ENCODE measurements at regions not wholly inside any gene's neighbourhood (a gene's known extent, or its start where the extent isn't known, plus 50 kb on each side); places are given as distances from the start of the nearest gene placed in this dataset.

GRCh38 chr1:213586587-213586972 lies 401.2 kb upstream of the PROX1 start:
- in situ Hi-C loops (cut with MboI; ENCODE audit: low sequenced_read_pairs) (no loop called here), intact Hi-C loops (cut with micrococcal nuclease) (no loop called here), dilution Hi-C loops (cut with HindIII; ENCODE audit: low sequenced_read_pairs, unreplicated experiment) (no loop called here)
- DNase-seq (no peak), ATAC-seq (ENCODE audit: low read depth) (no peak)
- no TSS peak for BruUV-seq (replicated peaks)
- H3K4me3 ChIP-seq (ENCODE audit: insufficient read depth, low read depth, low read length), result no peak overlapping the region
- H3K56ac ChIP-seq (ENCODE audit: extremely low read depth, insufficient read depth, low read length), result no peak overlapping the region
- no peak overlapping the region for H3K14ac ChIP-seq (replicated peaks; ENCODE audit: low read depth, low read length)
- H3K18ac ChIP-seq (ENCODE audit: low read depth, low read length), result no peak overlapping the region
- POLR2A ChIA-PET (ENCODE audit: unreplicated experiment), result no interaction called here
- H2AFZ ChIP-seq (replicated peaks; ENCODE audit: low read length, poor library complexity), result no peak overlapping the region
- CTCF ChIA-PET, result no interaction called here
- no peak overlapping the region for H2BK5ac ChIP-seq (ENCODE audit: low read depth, low read length, poor library complexity, severe bottlenecking)
- no peak overlapping the region for H4K91ac ChIP-seq (ENCODE audit: insufficient read depth, low read depth, low read length)
- H4K20me1 ChIP-seq (ENCODE audit: insufficient read depth, low read length), result no peaks in the 10 kb centered on the region
- no peak overlapping the region for H2BK20ac ChIP-seq (ENCODE audit: low read depth, low read length)
- H3K9ac ChIP-seq (ENCODE audit: low read depth, low read length), result no peak overlapping the region
- H2AK9ac ChIP-seq (replicated peaks; ENCODE audit: low read depth, low read length, poor library complexity), result no peak overlapping the region
- TF ChIP-seq NFE2L2 (IDR thresholded peaks at IDR 0.05; ENCODE audit: low read depth, low read length), result no peak
- TF ChIP-seq MAFK (IDR thresholded peaks at IDR 0.05; ENCODE audit: low read depth, low read length), result no peak
- no peak for TF ChIP-seq FOS (IDR thresholded peaks at IDR 0.05; ENCODE audit: low read depth, low read length)
- TF ChIP-seq BHLHE40 (IDR thresholded peaks at IDR 0.05; ENCODE audit: low read depth, low read length), result no peak
- no peak for TF ChIP-seq MXI1 (IDR thresholded peaks at IDR 0.05; ENCODE audit: borderline replicate concordance, low read depth, low read length)
- TF ChIP-seq RCOR1 (IDR thresholded peaks at IDR 0.05; ENCODE audit: insufficient replicate concordance, low read length), result no peak
- TF ChIP-seq, protein P1, sequence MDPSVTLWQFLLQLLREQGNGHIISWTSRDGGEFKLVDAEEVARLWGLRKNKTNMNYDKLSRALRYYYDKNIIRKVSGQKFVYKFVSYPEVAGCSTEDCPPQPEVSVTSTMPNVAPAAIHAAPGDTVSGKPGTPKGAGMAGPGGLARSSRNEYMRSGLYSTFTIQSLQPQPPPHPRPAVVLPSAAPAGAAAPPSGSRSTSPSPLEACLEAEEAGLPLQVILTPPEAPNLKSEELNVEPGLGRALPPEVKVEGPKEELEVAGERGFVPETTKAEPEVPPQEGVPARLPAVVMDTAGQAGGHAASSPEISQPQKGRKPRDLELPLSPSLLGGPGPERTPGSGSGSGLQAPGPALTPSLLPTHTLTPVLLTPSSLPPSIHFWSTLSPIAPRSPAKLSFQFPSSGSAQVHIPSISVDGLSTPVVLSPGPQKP (IDR thresholded peaks at IDR 0.05; ENCODE audit: borderline replicate concordance, low read depth, low read length), result no peak
- TF ChIP-seq, protein P2, sequence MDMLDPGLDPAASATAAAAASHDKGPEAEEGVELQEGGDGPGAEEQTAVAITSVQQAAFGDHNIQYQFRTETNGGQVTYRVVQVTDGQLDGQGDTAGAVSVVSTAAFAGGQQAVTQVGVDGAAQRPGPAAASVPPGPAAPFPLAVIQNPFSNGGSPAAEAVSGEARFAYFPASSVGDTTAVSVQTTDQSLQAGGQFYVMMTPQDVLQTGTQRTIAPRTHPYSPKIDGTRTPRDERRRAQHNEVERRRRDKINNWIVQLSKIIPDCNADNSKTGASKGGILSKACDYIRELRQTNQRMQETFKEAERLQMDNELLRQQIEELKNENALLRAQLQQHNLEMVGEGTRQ (IDR thresholded peaks at IDR 0.05; ENCODE audit: low read depth, low read length), result no peak
- TF ChIP-seq RAD21 (IDR thresholded peaks at IDR 0.05; ENCODE audit: low read length), result no peak
- TF ChIP-seq MAZ (IDR thresholded peaks at IDR 0.05; ENCODE audit: borderline replicate concordance, low read depth, low read length), result no peak
- no peak for TF ChIP-seq SMC3 (IDR thresholded peaks at IDR 0.05; ENCODE audit: low read depth, low read length)
- TF ChIP-seq RFX5 (IDR thresholded peaks at IDR 0.05; ENCODE audit: low read depth, low read length), result no peak
- TF ChIP-seq CEBPB (IDR thresholded peaks at IDR 0.05; ENCODE audit: low read depth, low read length), result no peak
- no peak for TF ChIP-seq CHD1 (IDR thresholded peaks at IDR 0.05; ENCODE audit: low read depth, low read length)
- no peak for TF ChIP-seq POLR2A (IDR thresholded peaks at IDR 0.05; ENCODE audit: low read depth, low read length)
- no peaks in the 10 kb centered on the region for H3K4me1 ChIP-seq (ENCODE audit: control insufficient read depth, insufficient read depth, low read length)
- H3K36me3 ChIP-seq (ENCODE audit: control insufficient read depth, insufficient read depth, low read length), result no peaks in the 10 kb centered on the region
- no peak overlapping the region for H4K5ac ChIP-seq (ENCODE audit: low read depth, low read length)
- H4K8ac ChIP-seq (ENCODE audit: low read depth in 2 of 2, low read length in 2 of 2), result no peak overlapping the region
- no peaks in the 10 kb centered on the region for H3K27me3 ChIP-seq (ENCODE audit: control insufficient read depth, insufficient read depth, low read length)
- H2BK120ac ChIP-seq (ENCODE audit: low read depth, low read length), result no peak overlapping the region
- no peak overlapping the region for H3K23ac ChIP-seq (ENCODE audit: low read depth, low read length)
- no peak overlapping the region for H2BK15ac ChIP-seq (ENCODE audit: low read depth, low read length)
- H3K27ac ChIP-seq (ENCODE audit: insufficient read depth, low read length), result no peak overlapping the region
- H3K9me1 ChIP-seq (ENCODE audit: insufficient read depth, low read length), result no peaks in the 10 kb centered on the region
- no peak overlapping the region for H3K4me2 ChIP-seq (ENCODE audit: low read depth, low read length)
- no peak overlapping the region for H2AK5ac ChIP-seq (ENCODE audit: low read depth, low read length)
- H3K79me1 ChIP-seq (ENCODE audit: low read depth in 1 of 2, low read length in 2 of 2), result no peaks in the 10 kb centered on the region
- H3K4ac ChIP-seq (ENCODE audit: low read depth, low read length), result no peak overlapping the region
- peaks cover 23% of the 10 kb centered on the region for H3K9me3 ChIP-seq (ENCODE audit: control insufficient read depth, insufficient read depth, low read length)
- no CpG with 5 or more reads among the region's 1 CpG for WGBS, 2 experiments (ENCODE audit: extremely low coverage in 2 of 2, insufficient read length in 1 of 2)

Measured in IMR-90 (cell line).